Activated CD4-positive, alpha-beta T cell treated with anti-CD3 and anti-CD28 coated beads, Interleukin-2, amount 50 U/mL, for 48 hours (primary cell): ENCODE measurements at regions not wholly inside any gene's neighbourhood (a gene's known extent, or its start where the extent isn't known, plus 50 kb on each side); places are given as distances from the start of the nearest gene placed in this dataset.
"Not testable (repeated sequence)": the region's sequence is repeated elsewhere in the genome, so short reads cannot be mapped to it uniquely, and the experiment has no call there.

Experiments
- DNase-seq, 2 experiments: peaks; one replicate each; pipeline ENCODE4 v3.0.0-alpha.2; 2020

- no peak for DNase-seq
These were observed 516.9 kb downstream of the REEP3 start for GRCh38 chr10:64038107-64038506.

- DNase-seq: no peak
These were observed 518.0 kb downstream of the REEP3 start for GRCh38 chr10:64039198-64039597.

- no peak for DNase-seq
These were observed 519.6 kb downstream of the REEP3 start for GRCh38 chr10:64040781-64041180.

- peak; percentile 78 to 82 for DNase-seq
These were observed 520.2 kb downstream of the REEP3 start for GRCh38 chr10:64041185-64041988.

- no peak for DNase-seq
These were observed 520.8 kb downstream of the REEP3 start for GRCh38 chr10:64041989-64042490.

GRCh38 chr10:64044098-64044497 is 522.9 kb downstream of the REEP3 start:
- DNase-seq: no peak

GRCh38 chr10:64044957-64045632 is 523.9 kb downstream of the REEP3 start:
- not testable (repeated sequence) for DNase-seq

GRCh38 chr10:64054392-64054791 is 533.2 kb downstream of the REEP3 start:
- no peak for DNase-seq

- DNase-seq: no peak
These were observed 538.7 kb downstream of the REEP3 start for GRCh38 chr10:64059884-64060283.

- no peak for DNase-seq
These were observed 539.2 kb downstream of the REEP3 start for GRCh38 chr10:64060389-64060788.

- no peak for DNase-seq
These were observed 541.6 kb downstream of the REEP3 start for GRCh38 chr10:64062793-64063192.

- DNase-seq: no peak
These were observed 545.9 kb downstream of the REEP3 start for GRCh38 chr10:64067009-64067606.

GRCh38 chr10:64067859-64068258 is 546.7 kb downstream of the REEP3 start:
- no peak for DNase-seq

- no peak for DNase-seq
These were observed 549.0 kb downstream of the REEP3 start for GRCh38 chr10:64070241-64070640.

GRCh38 chr10:64071218-64071617 is 550.0 kb downstream of the REEP3 start:
- no peak for DNase-seq

- DNase-seq: no peak
These were observed 554.4 kb downstream of the REEP3 start for GRCh38 chr10:64075604-64076003.

- no peak for DNase-seq
These were observed 555.2 kb downstream of the REEP3 start for GRCh38 chr10:64076322-64076940.

GRCh38 chr10:64079341-64079740 is 558.1 kb downstream of the REEP3 start:
- DNase-seq: no peak

GRCh38 chr10:64080071-64080470 is 558.9 kb downstream of the REEP3 start:
- DNase-seq: no peak

- DNase-seq: no peak
These were observed 560.8 kb downstream of the REEP3 start for GRCh38 chr10:64081947-64082482.

GRCh38 chr10:64086083-64086767 is 565.0 kb downstream of the REEP3 start:
- DNase-seq: no peak

- no peak for DNase-seq
These were observed 568.4 kb downstream of the REEP3 start for GRCh38 chr10:64089648-64090047.
